Omental fat pad (tissue), 3 donors: ENCODE measurements at regions not wholly inside any gene's neighbourhood (a gene's known extent, or its start where the extent isn't known, plus 50 kb on each side); places are given as distances from the start of the nearest gene placed in this dataset.

ENCODE experiments used
- ATAC-seq: fragments of 150-250 bp; one replicate; pipeline ENCODE4 v1.9.1; 2016; ENCODE audit warnings: mild to moderate bottlenecking, moderate library complexity; ENCODE audit not compliant: low FRiP score
- DNase-seq: peaks from one replicate; pipeline ENCODE4 v3.0.0-alpha.2; 2019; ENCODE audit warnings: low spot score
- TF ChIP-seq, protein P1 (sequence below), 3 donors: fragments of 450-650 bp; IDR thresholded peaks; one replicate each; pipeline ENCODE4 v1.5.1; 2016 to 2017; ENCODE audit warnings: antibody characterized with exemption in 3 of 3, mild to moderate bottlenecking in 3 of 3, moderate library complexity in 2 of 3

DNA sequence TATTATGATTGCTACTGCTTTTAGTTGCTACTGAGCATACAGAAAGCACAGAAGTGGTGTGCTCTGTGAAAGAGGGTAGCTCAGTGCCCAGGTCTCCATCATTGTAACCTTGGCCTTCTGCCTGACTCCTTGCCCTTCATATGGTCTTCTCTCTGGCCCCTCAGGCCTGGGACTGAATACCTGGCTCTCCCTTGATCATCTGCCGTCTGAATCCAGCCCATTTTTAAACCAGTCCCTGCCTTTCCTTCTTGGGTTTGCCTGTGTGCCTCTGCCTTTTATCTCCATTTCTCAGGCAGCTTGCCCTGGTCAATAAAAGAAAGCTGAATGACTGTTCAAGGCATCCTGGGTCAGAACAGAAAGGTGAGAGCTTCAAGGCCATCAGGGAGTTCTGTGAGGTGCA, 109.1 kb upstream of the ZNF438 start:
- TF ChIP-seq, protein P1, sequence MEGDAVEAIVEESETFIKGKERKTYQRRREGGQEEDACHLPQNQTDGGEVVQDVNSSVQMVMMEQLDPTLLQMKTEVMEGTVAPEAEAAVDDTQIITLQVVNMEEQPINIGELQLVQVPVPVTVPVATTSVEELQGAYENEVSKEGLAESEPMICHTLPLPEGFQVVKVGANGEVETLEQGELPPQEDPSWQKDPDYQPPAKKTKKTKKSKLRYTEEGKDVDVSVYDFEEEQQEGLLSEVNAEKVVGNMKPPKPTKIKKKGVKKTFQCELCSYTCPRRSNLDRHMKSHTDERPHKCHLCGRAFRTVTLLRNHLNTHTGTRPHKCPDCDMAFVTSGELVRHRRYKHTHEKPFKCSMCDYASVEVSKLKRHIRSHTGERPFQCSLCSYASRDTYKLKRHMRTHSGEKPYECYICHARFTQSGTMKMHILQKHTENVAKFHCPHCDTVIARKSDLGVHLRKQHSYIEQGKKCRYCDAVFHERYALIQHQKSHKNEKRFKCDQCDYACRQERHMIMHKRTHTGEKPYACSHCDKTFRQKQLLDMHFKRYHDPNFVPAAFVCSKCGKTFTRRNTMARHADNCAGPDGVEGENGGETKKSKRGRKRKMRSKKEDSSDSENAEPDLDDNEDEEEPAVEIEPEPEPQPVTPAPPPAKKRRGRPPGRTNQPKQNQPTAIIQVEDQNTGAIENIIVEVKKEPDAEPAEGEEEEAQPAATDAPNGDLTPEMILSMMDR (IDR thresholded peaks at IDR 0.05): no peak
- no peak for ATAC-seq
- DNase-seq: no peak

DNA sequence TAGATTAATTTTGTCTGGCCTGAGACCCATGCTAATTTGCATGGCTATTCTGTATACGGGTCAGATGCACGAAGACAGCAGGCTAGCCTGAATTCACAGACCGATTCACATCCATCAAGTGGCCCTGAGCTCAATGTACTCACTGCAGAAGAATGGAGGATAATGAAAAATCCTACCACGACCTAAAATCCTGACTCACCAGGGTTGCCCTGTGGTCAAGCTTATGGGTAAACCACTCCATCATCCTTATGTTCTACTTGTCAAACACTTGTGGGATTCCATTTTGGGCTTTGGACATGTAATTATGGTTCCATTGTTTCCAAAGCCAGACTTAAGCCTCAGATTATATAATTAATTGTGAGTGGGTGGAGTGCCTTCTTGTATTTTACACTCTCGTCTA, 110.4 kb upstream of the ZNF438 start:
- ATAC-seq: no peak
- TF ChIP-seq, protein P1 (IDR thresholded peaks at IDR 0.05): no peak

DNA sequence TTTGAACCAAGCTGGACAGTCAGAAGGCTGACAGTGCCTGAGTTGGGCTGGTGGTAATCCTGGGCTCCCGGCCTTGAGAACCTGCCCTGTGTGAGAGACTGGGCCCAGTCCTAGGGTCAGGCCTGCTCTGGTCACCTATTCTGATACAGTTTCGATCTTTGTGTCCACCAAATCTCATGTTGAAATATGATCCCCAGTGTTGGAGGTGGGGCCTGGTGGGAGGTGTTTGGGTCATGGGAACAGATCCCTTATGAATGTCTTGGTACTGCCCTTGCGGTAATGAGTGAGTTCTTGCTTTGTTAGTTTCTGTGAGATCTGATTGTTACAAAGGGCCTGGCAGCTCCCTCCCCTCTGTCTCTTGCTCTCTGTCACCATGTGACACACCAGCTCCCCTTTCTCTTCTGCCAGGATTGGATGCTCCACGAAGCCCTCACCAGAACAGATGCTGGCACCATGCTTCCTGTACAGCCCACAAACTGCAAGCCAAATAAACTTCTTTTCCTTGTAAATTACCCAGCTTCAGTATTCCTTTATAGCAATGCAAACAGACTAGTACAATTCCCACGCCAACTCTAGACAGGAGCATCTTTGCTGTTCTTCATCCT, 111.8 kb upstream of the ZNF438 start:
- no peak for DNase-seq
- ATAC-seq: no peak
- TF ChIP-seq, protein P1 (IDR thresholded peaks at IDR 0.05): no peak

More for the DNA sequence above, 110.4 kb upstream of the ZNF438 start:
- DNase-seq: no peak

DNA sequence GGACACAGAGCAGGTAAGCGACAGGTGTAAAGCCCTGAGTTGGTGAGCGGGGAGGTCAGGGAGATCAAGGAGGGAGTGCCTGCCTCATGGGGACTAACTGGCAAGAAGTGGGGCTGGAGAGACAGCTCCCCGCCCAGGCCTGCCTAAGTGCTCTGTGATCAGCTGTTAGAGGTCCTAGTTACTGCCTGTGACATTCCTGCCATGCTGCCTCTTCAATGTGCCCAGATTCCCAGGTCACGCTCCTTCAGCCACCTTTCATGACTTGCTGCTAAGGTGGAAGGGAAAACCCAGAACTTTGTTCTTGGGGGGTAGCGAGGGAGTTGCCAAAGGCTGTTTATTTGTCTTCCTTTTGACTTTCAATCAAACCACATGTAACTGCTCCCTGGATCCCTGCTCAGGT, 114.3 kb upstream of the ZNF438 start:
- TF ChIP-seq, protein P1 (IDR thresholded peaks at IDR 0.05): no peak
- DNase-seq (no peak), ATAC-seq (no peak)

DNA sequence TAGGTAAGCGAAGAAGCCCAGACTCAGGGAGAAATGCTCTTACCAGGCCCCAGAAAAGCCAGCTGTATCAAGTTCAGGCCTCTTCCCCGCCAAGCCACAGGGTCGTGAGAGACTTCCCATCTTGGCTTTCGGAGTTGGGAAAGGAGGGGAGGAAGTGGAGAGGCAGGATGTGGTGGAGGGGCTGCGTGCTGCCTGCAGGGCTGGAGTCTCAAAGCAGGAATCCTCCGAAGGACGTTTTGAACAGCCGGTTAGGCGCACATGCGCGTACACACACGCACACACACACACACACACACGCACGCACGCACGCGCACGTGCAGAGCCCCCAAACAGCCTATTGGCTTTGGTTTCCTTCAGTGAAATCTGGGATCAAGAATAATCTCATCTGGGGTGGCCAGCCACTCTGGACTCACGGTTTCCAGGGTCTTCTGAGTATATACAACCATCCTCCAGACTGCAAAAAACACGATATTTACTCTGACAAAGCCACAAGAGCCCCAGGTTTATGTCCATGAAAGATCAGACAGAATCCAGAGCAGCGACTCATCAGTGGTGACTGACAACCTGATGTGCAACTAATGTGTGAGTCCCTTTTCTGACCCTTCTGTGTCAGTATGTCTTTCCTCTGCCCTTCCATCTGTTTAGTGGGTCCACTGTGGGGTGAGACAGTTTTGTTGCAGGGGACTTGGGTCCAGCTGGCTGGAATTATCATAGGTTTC, 115.0 kb upstream of the ZNF438 start:
- TF ChIP-seq, protein P1 (IDR thresholded peaks at IDR 0.05): no peak
- ATAC-seq (no peak), DNase-seq (no peak)

DNA sequence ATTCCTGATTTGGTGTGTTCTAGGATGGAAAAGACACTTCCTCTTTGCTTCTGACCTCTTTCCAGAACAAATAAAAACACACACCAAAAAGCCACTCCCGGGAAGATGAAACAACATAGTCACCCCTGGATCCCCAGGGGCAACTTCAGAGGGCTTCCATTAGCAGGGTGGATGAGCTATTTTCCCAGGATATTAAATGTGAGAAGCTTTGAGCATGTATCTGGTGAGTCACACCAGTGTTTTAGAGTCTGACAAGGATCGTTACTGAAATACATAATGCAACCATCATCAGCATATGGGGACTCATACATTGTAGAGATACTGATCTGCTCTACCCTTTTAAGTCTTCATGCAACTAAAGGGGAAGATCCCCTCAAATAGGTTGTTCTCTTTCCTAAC, 115.5 kb upstream of the ZNF438 start:
- DNase-seq (no peak), ATAC-seq (no peak)
- TF ChIP-seq, protein P1 (IDR thresholded peaks at IDR 0.05): no peak

DNA sequence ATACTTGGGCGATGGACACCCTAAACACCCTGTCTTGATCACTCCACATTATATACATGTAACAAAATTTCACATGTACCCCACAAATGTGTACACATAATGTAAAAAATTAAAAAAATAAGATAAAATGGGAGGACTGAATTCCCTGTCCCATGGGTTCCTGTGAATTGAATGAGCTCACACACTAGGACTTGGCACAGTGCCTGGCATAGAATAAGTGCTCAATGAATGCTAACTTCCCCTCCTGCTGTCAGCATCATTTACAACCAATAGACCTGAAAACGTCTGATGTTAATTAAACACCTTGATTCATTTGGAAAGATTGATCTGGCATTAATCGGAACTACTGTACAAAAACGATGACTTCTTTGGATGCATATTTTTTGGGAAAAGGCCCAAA, 117.3 kb upstream of the ZNF438 start:
- TF ChIP-seq, protein P1 (IDR thresholded peaks at IDR 0.05): no peak
- DNase-seq (no peak), ATAC-seq (no peak)
